Adipocyte (in vitro differentiated cells): ENCODE measurements at regions not wholly inside any gene's neighbourhood (a gene's known extent, or its start where the extent isn't known, plus 50 kb on each side); places are given as distances from the start of the nearest gene placed in this dataset.
A peak's percentile ranks its signal among the peaks of the same experiment; 100 is the strongest.

Experiments used
- DNase-seq: peaks from one replicate; pipeline ENCODE4 v3.0.0-alpha.2; 2015; ENCODE audit warnings: low read depth
- H3K27me3 ChIP-seq: replicated peaks from 2 replicates; pipeline ENCODE4 v1.7.0; 2013; ENCODE audit warnings: mild to moderate bottlenecking, low read length, moderate library complexity; ENCODE audit not compliant: control insufficient read depth, insufficient read depth
- H3K36me3 ChIP-seq: 2 replicates; pipeline ENCODE4 v1.7.0; 2013; ENCODE audit warnings: low read length, mild to moderate bottlenecking, moderate library complexity; ENCODE audit not compliant: control insufficient read depth, insufficient read depth, severe bottlenecking
- H3K4me1 ChIP-seq: 2 replicates; pipeline ENCODE4 v1.7.0; 2013; ENCODE audit warnings: mild to moderate bottlenecking, low read length, moderate library complexity; ENCODE audit not compliant: control insufficient read depth, insufficient read depth
- H3K4me3 ChIP-seq: 2 replicates; pipeline ENCODE4 v1.7.0; 2013; ENCODE audit warnings: mild to moderate bottlenecking, low read length, moderate library complexity
- H3K9ac ChIP-seq: 2 replicates; pipeline ENCODE4 v1.7.0; 2013; ENCODE audit warnings: mild to moderate bottlenecking, low read length, moderate library complexity
- H3K9me3 ChIP-seq: 2 replicates; pipeline ENCODE4 v1.7.0; 2013; ENCODE audit warnings: mild to moderate bottlenecking, low read length, moderate library complexity; ENCODE audit not compliant: control insufficient read depth

DNA sequence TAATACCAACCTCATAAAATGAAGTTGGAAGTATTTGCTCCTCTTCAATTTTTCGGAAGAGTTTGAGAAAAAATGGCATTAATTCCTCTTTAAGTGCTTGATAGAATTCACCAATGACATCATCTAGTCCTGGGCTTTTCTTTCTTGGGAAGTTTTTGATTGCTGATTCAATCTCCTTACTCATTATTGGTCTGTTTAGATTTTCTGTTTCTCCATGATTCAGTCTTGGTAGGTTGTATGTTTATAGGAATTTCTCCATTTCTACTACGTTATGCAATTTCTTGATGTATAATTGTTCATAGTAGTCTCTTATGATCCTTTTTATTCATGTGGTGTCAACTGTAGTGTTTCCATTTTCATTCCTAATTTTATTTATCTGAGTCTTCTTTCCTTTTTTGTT is 141.5 kb upstream of the PRNP start:
- Histone ChIP-seq H3K27me3 (no peaks in the 10 kb centered on the region), H3K36me3 (no peaks in the 10 kb centered on the region), H3K4me1 (peaks cover 27% of the 10 kb centered on the region), H3K9me3 (peaks cover 7% of the 10 kb centered on the region), H3K9ac (no peak overlapping the region), H3K4me3 (no peak overlapping the region)
- DNase-seq, result peak; percentile 50

DNA sequence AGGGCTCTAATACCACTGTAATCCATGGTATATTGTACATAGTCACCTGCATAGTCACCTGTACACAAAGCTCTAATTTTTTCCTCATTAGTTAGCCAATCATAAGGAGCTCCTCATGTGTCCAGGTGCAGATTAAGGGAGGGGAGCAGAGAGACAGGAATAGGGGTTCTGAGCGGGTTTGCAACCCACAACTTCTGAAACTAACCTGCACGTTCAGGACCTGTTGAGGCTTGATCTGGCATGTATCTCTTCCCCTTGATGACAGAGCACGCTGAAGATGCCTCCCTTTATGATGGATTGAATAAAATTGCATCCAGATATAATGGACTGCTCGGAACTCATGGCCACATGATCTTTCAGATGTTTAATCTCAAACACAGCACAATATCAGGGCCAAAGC is 144.0 kb upstream of the PRNP start:
- no peak for DNase-seq
- Histone ChIP-seq H3K27me3 (no peaks in the 10 kb centered on the region), H3K9ac (no peak overlapping the region), H3K36me3 (no peaks in the 10 kb centered on the region), H3K4me3 (no peak overlapping the region), H3K4me1 (peaks cover 21% of the 10 kb centered on the region), H3K9me3 (no peaks in the 10 kb centered on the region)

DNA sequence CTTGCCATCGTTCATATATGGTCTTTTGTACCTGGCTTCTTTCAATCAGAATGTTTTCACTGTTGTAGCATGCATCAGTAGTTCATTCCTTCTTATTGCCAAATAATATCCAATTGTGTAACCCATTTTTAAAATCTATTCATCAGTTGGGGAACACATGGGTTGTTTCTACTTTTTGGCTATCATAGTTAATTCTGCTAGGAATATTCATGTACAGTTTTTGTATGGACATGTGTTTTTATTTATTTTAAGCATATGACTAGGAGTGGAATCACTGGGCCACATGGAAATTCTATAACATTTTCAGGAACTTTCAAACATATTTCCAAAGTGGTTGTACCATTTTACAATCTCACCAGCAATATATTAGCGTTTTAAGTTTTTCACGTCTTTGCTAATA is 151.9 kb upstream of the PRNP start:
- Histone ChIP-seq H3K4me3 (no peak overlapping the region), H3K4me1 (no peaks in the 10 kb centered on the region), H3K36me3 (no peaks in the 10 kb centered on the region), H3K27me3 (no peaks in the 10 kb centered on the region), H3K9me3 (no peaks in the 10 kb centered on the region), H3K9ac (no peak overlapping the region)
- DNase-seq, result no peak

DNA sequence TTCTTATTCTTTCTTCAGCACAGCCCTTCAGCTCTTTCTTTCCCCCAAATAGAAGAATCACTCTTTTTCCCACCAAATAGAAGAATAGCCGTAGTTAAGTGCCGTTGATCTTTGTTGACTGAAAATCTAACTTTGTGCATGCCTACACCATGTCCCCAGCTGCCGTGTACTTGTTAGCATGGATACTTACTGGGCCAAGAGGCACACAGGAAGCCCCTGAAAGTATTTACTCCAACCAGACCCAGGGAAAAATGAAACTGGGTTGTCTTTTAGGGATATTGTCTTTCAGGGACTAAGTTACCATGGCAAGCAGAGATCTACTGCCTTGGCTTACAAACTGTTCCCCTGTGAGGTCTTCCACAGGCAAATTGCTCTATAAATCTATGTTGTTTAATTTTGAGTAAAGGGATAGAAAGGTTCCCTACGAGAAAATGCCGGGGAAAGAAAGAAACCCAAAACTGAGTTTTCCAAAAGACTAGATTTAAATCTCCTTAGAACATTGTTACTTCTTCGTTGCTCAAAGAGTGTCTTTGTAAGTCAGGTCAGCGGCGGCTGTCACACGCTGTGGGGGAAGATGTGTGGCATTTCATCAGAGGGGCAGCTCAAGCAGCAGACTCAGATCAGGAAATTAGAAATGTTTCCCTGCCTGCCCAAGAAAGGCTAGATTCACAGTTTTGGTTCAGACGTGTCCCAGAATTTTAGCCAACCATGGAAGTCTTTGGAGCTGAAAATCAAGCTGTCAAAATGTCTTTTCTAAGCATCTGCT is 152.7 kb upstream of the PRNP start:
- no peak for DNase-seq
- Histone ChIP-seq H3K4me3 (no peak overlapping the region), H3K27me3 (no peaks in the 10 kb centered on the region), H3K36me3 (no peaks in the 10 kb centered on the region), H3K9me3 (peaks cover 7% of the 10 kb centered on the region), H3K9ac (no peak overlapping the region), H3K4me1 (no peaks in the 10 kb centered on the region)

DNA sequence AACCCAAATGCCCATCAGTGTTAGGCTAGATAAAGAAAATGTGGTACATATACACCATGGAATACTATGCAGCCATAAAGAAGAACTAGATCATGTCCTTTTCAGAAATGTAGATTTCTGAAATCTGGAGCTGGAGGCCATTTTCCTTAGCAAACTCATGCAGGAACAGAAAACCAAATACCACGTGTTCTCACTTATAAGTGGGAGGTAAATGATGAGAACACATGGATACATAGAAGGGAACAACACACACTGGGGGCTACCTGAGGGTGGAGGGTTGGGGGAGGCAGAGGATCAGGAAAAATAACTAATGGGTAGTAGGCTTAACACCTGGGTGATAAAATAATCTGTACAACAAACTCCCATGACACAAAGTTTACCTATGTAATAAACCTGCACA is 153.5 kb upstream of the PRNP start:
- Histone ChIP-seq H3K36me3 (no peaks in the 10 kb centered on the region), H3K4me1 (no peaks in the 10 kb centered on the region), H3K9ac (no peak overlapping the region), H3K9me3 (peaks cover 10% of the 10 kb centered on the region), H3K27me3 (no peaks in the 10 kb centered on the region), H3K4me3 (no peak overlapping the region)
- DNase-seq, result no peak

DNA sequence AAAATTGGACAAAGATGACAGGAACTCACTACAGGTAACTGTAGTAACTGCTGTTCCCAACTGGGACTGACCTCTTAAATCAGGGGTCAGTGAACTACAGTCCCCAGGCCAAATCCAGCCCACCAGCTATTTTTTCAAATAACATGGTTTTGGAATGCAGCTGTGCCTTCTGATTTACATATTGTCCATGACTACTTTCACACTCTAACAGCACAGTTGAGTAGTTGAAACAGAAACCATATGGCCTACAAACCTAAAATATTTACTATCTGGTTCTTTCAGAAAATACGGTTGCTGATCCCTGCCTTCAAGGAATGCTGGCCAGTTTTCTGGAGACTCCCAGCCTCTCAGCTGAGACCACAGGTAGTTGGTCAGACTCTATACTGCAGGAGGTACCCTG is 161.5 kb upstream of the PRNP start:
- Histone ChIP-seq H3K4me1 (no peaks in the 10 kb centered on the region), H3K36me3 (no peaks in the 10 kb centered on the region), H3K9me3 (peaks cover 10% of the 10 kb centered on the region), H3K4me3 (no peak overlapping the region), H3K9ac (no peak overlapping the region), H3K27me3 (no peaks in the 10 kb centered on the region)
- DNase-seq, result no peak

DNA sequence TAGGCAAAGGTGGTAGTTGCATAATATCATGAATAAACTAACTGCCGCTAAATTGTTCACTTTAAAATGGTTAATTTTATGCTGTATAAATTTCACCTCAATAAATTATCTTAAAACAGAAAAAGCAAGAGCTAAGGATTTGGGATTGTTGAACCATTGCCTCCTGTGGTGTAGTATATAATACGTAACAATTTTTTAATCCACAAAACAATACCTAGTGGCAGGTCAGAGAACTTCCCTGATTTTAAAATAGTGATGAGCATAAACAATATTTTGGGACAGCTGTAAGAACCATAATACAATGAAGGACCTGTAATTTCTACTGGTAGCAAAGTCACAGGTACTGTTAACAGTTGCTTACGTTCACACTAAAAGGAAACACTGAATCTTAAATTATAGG is 161.9 kb upstream of the PRNP start:
- Histone ChIP-seq H3K36me3 (no peaks in the 10 kb centered on the region), H3K9me3 (peaks cover 10% of the 10 kb centered on the region), H3K9ac (no peak overlapping the region), H3K4me3 (no peak overlapping the region), H3K27me3 (no peaks in the 10 kb centered on the region), H3K4me1 (no peaks in the 10 kb centered on the region)
- no peak for DNase-seq

DNA sequence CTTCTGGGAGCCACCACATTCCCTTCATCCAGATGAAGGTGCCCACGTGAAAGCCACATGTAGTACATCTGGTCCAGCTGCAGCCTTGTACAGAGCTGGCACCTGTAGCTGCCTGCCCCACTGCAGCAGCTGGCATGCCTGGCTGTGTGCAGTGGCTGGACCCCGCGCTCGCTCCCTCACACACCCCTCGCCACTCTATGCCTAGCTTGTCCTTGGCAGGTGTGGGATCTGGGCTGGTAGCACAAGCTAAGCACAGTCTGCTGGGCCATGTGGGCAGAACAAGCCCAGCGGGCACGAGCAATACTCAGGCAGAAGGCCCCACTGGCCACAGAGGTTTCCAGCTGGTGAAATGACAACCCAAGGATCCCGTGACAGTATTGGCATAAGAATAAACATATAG is 163.9 kb upstream of the PRNP start:
- H3K36me3 ChIP-seq, result no peaks in the 10 kb centered on the region
- H3K4me3 ChIP-seq, result no peak overlapping the region
- no peak overlapping the region for H3K9ac ChIP-seq
- no peak for DNase-seq
- no peaks in the 10 kb centered on the region for H3K4me1 ChIP-seq
- no peaks in the 10 kb centered on the region for H3K27me3 ChIP-seq
- no peaks in the 10 kb centered on the region for H3K9me3 ChIP-seq

DNA sequence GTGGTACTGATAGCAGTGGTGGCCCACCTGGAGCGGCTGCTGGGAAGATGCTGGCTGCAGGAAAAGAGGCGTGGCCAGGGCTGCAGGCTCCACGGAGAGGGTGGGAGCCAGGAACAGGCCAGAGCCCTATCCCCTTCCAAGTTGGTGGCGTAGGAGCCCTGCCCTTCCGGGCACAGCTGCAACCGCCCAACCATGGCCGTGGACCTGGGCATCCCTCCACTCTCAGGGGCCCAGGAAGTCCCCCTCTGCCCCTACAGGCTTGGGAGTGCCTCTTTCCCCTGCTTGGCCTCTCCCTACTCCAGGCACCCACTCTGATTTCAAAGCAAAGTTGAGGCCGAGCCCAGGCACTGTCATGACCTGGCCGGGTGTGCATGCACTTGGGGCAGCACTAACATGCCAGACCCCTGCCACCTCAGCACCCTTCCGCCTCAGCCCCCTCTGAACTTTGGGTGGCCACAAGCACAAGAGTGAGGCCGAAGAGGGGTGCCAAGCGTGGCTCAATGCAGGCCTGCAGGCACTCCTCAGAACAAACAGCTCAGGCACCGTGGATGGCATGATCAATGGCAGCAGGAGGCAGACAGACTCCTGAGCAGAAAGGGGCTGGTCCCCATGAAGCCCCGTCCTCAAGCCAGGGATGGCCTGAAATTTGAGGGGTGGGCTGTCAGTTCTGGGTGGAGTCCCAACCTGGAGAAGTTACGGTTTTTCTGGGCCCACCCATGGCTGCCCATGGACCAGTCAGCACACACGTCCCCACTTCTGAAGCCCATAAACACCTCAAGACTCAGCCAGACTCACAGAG is 164.9 kb upstream of the PRNP start:
- DNase-seq, result no peak
- Histone ChIP-seq H3K9ac (no peak overlapping the region), H3K36me3 (no peaks in the 10 kb centered on the region), H3K4me1 (no peaks in the 10 kb centered on the region), H3K9me3 (no peaks in the 10 kb centered on the region), H3K4me3 (no peak overlapping the region), H3K27me3 (no peaks in the 10 kb centered on the region)

DNA sequence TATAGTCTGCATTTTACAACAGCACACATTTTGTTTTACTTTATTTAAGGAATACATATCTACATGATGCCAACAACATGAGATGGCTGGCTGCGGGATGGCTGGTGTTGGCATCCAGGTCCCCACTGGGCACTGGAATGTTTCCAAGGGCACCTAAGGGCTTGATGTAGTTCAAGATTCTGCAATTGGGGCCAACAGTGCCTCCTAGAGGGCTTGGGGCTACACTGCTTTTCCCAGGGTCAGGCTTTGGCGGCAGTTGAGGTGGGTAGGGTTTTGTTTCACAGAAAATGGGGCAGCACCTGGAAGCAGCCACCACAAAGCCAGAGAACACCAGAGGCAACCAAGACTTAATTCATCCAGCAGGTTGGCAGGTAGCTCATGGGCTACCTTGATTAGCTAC is 166.7 kb upstream of the PRNP start:
- H3K9me3 ChIP-seq, result no peaks in the 10 kb centered on the region
- H3K27me3 ChIP-seq, result no peaks in the 10 kb centered on the region
- H3K9ac ChIP-seq, result no peak overlapping the region
- H3K4me3 ChIP-seq, result no peak overlapping the region
- no peaks in the 10 kb centered on the region for H3K36me3 ChIP-seq
- H3K4me1 ChIP-seq, result no peaks in the 10 kb centered on the region
- DNase-seq, result no peak

DNA sequence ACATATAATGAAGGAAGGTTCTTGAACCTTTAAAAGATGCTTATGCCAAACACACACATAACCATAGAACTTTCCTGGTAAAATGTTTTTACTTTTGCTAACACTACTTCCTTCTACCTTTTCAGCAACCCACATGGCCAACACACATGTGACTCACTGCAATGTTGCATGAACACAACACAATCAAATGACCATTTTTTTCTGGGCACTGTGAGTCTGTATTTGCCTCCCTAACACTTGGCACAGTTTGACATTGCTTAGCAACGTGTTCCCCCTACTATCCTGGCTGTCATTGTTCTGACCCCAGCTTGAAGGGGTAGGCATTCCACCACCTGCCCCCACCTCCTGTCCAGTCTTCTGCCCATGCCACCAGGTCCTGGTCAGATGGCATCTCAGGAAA is 169.4 kb upstream of the PRNP start:
- no peak overlapping the region for H3K4me3 ChIP-seq
- no peak for DNase-seq
- peaks cover 11% of the 10 kb centered on the region for H3K4me1 ChIP-seq
- H3K9ac ChIP-seq, result no peak overlapping the region
- H3K9me3 ChIP-seq, result no peaks in the 10 kb centered on the region
- H3K27me3 ChIP-seq, result no peaks in the 10 kb centered on the region
- H3K36me3 ChIP-seq, result no peaks in the 10 kb centered on the region
